GM19351 (cell line): ENCODE measurements at regions not wholly inside any gene's neighbourhood (a gene's known extent, or its start where the extent isn't known, plus 50 kb on each side); places are given as distances from the start of the nearest gene placed in this dataset.

ENCODE experiments used
- ATAC-seq: cut with Tn5 transposase; IDR thresholded peaks from one replicate; pipeline ENCODE4 v1.9.1; 2021; ENCODE audit warnings: mild to moderate bottlenecking, moderate library complexity; ENCODE audit not compliant: unreplicated experiment

DNA sequence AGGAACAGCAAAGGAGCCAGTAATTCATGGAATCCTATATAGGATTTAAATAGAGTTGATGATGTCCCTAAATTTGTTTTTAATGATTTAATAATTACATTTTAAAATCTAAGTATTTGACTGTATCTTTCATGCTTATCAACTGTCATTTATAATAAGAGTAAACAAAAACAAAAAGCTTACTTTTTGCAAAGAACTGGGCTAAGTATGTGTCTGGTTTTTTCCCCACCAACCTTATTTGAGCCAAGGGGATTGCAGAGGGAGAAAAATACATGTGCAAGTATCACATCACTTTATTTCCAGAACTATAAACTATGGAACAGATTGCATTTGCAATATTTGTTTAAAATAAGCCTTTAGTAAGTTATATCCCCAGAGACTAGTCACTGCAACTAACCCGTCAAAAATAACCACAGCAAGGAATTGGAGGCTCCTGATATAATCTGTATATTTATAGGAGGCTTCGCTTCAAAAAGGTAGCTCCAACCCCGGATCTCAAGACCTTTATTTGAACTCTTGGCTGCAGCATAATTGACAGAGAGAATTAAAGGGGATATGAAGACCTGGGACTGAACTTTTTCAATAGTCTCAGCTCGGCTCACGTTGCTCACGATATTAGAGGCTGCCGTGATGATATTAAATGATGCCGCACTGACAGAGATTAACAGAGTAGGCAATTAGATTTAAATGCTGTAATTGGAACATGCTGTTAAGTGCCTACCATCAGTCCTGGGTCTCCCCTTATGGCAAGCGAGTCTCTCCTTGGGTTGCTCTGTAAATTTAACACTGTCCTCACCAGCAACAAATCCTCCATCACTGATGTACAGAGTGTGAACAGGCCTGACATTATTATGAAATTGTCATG, 329.1 kb upstream of the NFIA start:
- ATAC-seq, result no peak

DNA sequence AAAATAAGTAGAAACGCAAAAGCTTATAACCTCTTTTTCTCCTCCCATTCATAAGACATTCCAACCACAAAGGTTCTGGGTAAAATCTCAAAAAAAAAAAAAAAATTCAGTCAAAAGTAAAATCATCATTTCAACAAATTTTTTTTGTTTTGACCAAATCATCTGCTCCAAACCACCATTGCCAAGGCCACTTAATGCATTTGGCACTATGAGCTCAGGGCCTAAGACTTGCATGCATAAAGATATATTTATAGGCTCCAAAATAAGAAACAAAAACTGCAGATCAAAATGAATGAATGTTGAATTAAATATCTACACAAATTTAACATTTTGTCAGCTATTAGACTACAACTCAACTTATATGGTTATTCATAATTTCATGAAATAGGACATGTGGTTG, 331.1 kb upstream of the NFIA start:
- no peak for ATAC-seq

DNA sequence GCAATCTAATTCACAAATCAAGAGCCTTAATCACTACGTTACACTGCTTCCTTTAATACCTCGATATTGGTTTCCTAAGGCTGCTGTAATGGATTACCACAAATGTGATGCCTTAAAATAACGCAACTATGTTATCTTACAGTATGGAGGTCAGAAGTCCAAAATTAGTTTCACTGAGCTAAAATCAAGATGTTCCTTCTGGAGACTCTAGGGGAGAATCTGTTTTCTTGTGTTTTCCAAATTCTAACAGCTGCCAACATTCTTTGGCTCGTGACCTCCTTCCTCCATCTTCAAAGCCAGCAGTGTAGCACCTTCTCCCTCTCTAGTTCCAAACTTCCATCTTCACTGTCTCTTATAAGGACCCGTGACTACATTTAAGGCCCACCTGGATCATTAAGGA, 335.0 kb upstream of the NFIA start:
- no peak for ATAC-seq

DNA sequence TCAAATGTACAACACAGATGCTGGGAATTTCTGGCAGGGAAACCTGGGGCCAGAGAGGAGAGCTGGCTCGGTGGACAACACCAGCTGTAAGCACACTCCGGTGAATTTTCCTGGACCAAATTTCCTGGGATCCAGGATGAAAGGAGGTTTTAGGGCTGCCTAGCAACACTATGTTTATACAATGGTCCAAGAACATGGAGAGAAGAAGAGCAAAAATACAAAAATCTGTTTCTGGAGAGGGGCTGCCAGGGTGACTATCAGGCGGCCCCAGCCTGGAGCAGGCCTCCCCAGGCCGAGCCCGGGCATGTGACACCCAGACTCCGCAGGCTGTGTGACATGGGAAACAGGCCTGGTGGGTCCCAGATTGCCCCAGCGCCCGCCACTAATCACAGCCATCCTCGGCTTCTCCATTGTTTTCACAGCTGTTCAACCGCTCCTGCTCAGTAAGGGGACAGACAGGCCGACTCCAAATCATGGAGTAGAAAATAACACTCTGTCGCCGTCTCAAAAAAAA, 336.0 kb upstream of the NFIA start:
- no peak for ATAC-seq

DNA sequence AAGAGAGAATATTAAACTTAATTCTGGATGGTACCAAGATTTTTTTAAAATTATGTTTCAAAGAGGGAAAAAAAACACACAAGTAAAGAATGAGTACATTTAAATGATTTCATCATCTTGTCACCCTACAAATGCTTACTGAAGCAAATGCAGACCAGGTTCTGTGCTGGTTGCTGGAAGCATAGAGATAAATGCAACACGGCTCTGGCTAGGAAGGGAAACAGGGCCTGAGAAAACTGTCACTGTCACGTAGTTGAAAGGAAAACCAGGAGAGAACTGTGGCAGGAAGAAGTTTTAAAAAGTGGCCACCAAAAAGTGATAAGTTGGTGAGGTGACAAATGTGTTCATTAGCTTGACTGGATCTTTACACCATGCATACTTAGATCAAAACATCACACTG, 336.9 kb upstream of the NFIA start:
- no peak for ATAC-seq

DNA sequence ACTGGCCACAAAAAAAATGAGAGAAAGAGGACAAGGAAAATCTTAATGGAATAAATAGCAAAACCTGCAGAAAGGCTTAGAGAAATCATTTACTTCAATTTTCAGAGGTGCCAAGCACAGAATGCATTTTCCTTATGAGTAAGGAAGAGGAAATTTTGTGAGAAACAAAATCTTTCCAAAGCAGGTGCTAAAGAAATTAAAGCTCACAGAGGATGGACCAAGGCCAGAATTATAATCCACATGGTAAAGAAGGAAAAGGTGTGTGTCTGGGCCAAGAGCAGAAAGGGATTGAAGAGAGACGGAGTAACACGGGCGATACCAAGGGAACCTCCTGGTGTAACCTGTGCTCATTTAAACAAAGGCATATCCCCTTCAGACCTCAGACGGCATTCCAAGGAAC, 340.0 kb upstream of the NFIA start:
- ATAC-seq, result no peak

DNA sequence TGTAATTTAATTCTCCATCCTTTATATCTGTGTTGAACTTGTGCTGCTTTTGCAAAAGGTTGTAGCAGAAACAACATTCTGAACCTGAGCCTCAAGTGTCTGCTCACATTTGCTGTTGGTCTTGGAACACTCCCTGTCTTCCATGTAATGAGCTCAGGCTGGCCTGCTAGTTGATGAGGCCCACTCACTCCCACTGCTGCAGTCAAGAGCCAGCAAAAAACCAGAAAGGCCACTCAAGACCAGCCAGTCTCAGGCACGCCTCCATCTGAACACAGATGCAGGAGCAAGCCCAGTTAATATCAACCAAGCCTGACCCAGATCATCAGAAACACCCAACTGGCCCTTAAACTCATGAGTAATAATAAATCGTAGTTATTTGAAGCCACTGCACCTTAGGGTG, 342.2 kb upstream of the NFIA start:
- ATAC-seq, result no peak

DNA sequence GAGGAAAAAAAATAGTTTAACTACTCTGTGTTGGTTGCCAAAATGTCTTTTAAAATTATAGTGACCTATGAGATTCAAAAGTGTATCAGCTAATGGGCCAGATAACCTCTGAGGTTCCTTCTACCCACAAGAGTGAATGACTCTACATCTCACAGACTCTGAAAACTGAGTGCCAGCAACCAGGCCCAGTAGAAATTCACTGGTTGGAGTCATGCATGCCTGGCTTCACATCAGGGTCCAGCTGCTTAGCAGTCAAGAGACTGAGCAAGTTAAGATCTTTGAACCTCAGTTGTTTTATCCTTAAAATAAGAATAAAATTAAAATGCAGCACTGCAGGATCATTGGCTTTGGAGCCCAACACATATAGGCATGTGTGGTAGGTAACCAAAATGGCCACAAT, 342.6 kb upstream of the NFIA start:
- ATAC-seq, result no peak

DNA sequence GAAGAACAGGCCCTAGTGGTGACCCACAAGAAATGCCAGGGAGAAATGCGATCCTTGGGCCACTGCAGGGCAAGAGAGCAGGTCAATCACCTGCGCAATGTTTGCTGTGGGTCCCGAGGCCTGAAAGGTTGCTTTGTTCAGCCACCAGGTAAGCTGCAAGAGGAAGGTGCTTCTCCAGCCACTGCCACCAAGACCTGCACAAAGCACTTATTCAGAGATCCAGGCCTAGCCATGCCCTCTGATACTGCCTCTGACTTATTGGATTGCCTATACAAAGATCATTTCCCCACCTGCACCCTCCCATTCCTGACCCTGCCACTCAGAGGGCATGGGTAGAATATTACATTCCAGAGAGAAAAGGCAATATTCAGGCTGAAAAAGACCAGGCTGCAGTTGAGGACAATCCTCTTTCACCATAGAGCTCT, 349.4 kb upstream of the NFIA start:
- no peak for ATAC-seq

DNA sequence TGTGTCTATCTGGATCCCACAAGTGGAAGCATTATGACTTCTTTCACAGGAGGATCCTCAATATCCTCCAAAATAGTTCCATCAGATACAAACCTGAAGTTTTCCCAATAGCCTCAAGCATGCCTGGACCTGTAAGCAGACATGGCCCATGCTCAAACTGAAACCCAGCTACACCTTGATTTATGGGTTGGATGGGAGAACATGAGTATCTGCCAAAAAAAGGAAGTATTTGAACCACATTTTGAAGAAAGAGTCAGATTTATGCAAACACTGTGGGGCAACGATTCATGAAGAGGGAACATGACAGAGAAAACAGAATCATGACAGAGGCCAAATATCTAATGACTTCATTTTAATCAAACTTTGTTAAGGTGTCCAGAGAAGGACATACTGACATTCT, 351.0 kb upstream of the NFIA start:
- ATAC-seq, result no peak

DNA sequence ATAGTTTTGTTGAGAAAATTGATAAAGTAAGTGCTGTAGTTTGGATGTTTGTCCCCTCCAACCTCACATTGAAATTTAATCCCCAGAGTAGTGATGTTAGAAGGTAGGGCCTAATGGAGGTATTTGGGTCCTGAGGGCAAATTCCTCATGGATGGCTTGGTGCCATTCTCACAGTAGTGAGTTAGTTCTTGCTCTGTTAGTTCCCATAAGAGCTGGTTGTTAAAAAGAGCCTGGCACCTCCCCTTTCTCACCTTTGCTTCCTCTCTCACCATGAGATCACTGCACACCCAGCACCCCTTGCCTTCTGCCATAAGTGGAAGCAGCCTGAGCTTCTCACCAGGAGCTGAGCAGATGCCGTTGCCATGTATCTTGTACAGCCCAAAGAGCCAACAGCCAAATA, 354.8 kb upstream of the NFIA start:
- ATAC-seq, result no peak

DNA sequence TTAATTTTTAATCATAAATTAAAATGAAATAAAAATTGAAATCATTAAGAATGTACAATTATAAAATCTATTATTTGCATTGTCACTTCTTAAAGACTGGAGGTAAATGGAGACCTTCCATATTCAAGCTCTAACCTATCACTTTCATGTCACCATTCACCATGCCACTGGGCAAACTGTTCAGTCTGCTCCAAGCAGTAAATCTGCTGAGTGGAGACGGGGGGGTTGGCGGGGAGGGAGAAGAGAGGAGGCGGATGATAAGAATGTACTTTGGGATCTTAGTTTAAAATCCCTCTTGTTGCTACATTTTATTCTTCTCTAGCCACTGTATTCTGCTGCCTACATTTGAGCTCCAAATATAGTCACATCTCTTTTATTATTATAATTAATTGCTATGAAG, 365.9 kb upstream of the NFIA start:
- ATAC-seq, result no peak

DNA sequence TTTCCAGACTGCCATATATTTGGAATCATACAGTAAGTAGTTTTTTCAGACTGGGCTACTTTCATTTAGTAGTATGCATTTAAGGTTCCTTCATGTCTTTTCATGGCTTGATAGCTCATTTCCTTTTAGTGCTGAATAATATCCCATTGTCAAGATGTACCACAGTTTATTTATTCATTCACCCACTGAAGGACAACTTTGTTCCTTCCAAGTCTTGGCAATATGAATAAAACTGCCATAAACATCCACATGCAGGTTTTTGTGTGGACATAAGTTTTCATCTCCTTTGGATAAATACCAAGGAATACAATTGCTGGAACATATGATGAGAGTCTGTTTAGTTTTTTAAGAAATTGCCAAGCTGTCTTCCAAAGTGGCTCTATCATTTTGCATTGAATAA, 366.4 kb upstream of the NFIA start:
- no peak for ATAC-seq

DNA sequence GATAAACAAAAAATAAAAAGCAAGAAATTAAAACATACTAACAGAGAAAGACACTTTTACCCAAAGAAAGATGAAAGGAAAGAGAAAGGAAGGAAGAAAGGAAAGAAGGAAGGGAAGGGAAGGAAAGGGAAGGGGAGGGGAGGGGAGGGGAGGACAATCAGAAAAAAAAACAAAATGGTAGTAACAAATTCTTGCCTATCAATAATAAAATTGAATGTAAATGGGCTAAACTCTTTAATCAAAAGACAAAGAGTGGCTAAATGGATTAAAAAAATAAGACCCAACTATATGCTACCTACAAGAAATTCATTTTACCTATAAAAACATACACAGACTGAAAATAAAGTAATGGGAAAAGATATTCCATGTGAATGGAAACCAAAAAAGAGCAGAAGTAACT, 372.9 kb upstream of the NFIA start:
- no peak for ATAC-seq

DNA sequence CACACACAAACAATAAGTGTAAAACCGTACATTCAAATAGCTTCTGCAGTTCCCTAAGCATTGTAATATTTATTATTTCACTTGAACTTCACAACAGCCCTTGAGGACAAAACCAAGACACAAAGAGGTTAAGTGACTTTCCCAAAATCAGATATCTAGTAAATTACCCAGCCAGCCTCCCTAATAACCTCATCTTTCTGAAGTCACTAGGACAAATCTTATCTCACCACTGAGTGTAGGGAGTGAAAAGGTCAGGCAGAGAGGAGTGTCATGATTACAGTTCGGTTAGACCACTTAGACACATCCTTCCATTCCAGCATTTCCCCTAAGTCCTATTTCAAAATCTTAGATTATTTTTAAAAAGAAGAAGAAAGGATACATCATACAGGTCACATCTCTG, 377.3 kb upstream of the NFIA start:
- ATAC-seq, result no peak

DNA sequence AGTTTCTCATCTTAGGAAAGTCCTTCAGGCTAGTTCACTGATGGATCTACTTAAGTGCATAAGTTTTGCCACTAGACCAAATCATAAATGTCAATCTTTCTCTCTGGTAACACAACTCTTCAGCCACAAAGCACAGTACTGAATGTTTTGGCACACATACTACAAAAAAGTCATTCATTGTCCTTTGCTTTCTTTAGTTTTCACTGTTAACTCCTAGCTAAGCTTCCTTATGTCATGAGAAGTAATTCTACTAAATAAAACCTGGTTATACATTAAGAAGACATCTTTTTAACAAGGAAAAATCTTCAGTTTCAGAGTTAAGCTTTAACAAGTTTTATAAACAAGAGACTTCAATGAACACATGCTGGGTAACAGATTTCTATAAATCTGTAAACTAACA, 379.2 kb upstream of the NFIA start:
- ATAC-seq, result no peak

DNA sequence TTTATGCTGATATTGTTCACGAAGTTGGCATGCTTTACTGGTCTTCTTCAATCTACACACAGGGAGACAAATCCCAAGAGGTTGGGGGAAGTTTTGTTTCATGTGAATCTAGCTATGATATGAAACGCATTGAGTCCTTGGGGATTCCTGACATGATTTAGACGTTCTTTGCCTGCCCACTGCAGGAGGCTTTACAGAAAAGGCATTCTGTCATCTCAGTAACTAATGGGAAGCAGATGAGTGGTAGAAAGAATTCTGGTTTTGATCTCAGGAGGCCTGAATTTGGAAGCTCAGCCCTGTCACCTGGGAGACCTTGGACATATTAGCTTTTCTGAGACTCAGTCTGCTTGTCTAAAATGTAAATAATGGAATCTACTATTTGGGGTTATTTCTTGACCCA, 383.0 kb upstream of the NFIA start:
- ATAC-seq, result no peak

DNA sequence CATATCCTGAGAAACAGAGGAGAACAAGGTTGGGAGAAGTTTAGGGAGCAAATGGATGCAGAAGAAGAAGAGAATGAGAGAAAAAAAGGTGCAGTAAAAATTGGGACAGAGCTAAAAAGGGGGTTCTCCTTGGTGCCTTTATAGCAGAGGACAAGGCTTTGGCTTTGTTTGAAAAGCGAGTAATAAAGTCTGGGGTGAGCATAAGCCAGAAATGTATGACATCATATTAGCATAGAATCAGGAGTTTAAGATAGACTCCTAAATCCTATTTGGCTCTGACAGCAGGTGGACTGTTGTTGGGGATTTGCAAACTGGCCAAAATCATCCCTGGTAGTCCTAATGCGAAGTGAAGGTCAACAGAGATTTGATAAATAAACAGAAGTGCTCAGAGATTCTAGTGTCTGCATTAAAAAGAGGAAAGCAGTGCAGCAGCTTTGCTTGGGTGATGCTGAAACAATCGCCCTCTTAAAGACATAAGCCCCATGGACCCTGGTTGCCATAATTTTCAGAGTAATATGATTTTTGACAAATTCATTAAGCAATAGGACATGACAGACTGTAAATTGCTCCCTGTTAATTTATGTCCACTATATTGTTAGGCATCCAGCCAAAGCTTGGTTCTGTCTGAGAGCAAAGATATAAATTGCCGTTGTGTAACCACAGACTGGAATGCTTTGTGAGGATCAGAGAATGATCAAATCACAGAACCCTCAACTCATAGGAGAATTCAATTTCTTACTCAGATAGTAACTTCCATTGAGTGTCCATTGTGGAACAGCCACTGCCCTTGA, 385.0 kb upstream of the NFIA start:
- no peak for ATAC-seq

DNA sequence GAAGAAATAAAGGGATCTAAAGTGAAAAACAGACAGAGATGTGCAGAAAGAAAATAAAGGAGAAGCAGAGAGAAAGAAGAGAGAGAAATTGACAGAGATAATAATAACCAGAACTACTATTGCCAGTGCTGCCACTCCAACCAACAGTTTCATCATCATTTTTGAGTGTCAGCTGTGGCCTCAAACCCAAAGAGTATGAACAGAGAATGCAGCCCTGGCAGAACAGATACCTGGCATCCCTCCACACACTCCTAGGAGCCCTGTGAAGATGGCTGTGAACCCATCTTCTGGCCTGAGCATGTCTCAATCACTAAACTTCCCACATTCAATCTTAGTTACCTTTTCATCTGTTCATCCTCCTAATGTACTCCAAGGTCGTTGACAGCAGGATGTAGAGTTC, 385.8 kb upstream of the NFIA start:
- ATAC-seq, result no peak

DNA sequence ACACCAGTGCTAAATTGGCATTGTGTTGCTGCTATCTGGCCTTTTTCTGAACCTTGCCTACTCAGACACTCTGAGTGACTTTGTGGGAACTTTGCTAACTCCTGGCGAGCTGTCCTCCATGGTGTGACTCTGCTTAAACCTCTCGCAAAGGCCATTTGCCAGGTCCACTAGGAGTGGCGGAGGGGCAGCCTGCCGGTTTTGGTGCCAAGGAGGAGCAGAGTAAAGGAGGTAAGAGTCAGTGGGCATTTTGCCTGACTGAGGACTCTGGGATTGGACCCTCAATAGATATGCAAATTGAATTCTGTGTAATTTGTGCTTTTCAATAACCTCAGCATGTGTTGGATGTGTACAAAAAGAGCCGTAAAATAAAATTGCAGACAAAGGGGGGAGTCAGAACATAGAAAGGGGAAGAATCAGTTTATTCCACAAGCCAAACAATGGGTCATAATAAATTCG, 386.6 kb upstream of the NFIA start:
- ATAC-seq, result no peak

DNA sequence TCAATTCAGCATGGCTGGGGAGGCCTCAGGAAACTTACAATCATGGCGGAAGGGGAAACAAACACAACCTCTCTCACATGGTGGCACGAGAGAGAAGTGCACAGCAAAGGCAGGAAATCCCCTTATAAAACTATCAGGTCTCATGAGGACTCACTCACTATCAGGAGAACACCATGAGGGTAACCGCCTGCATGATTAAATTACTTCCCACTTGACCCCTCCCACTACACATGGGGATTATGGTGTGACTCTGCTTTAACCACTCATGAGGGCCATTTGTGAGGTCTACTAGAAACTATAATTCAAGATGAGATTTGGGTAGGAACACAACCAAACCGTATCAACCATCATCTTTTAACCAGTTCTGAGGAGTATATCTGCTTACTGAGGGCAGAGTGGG, 387.4 kb upstream of the NFIA start:
- no peak for ATAC-seq

DNA sequence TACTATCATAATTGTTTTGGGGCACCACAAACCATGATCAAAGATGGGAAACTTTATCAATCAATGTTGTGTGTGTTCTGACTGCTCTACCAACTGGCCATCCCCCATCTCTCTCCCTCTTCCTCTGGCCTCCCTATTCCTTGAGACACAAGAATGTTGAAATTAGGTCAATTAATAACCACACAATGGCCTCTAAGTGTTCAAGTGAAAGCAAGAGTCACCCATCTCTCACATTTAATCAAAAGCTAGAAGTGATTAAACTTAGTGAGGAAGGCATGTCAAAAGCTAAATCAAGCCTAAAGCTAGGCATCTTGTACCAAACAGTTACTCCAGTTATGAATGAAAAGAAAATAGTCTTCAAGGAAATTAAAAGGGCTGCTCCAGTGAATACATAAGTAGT, 390.3 kb upstream of the NFIA start:
- no peak for ATAC-seq
